Fibroblast of pulmonary artery (primary cell): ENCODE measurements at regions not wholly inside any gene's neighbourhood (a gene's known extent, or its start where the extent isn't known, plus 50 kb on each side); places are given as distances from the start of the nearest gene placed in this dataset.

ENCODE experiments used
- DNase-seq: peaks from one replicate; pipeline ENCODE4 v3.0.0-alpha.2; 2010; ENCODE audit warnings: low read depth
- H3K4me3 ChIP-seq: replicated peaks from 2 replicates; pipeline ENCODE4 v1.5.1; 2011; ENCODE audit warnings: low read depth, mild to moderate bottlenecking, control low read depth, low read length, moderate library complexity
- CTCF ChIP-seq: IDR thresholded peaks from 2 replicates; pipeline ENCODE4 v1.5.1; 2011; ENCODE audit warnings: mild to moderate bottlenecking, control low read depth, low read length, inconsistent platforms; ENCODE audit errors: missing control alignments

DNA sequence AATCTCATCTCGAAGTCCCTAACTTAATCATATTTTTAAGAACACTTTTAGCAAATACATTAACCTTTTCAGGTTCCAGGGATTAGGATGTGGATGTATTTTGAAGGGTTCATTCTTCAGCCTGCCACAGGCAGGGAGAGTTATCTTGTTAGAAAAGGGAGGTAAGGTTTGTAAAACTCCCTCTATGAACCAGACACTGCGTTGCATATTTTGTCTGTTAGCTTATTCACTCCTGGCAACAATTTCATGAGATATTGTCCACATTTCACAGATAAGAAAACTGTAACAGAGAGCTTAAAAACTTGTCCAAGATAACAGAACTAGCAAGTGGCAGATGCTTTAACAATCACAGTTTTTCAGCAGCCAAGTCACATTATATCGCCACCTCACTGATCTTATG, 155.4 kb downstream of the DIPK2A start:
- TF ChIP-seq CTCF, result no peak
- DNase-seq, result peak; percentile 17
- no peak overlapping the region for H3K4me3 ChIP-seq

GRCh38 chr3:144127700-144128099, 156.1 kb downstream of the DIPK2A start:
- no peak overlapping the region for H3K4me3 ChIP-seq
- TF ChIP-seq CTCF, result no peak
- DNase-seq, result no peak

DNA sequence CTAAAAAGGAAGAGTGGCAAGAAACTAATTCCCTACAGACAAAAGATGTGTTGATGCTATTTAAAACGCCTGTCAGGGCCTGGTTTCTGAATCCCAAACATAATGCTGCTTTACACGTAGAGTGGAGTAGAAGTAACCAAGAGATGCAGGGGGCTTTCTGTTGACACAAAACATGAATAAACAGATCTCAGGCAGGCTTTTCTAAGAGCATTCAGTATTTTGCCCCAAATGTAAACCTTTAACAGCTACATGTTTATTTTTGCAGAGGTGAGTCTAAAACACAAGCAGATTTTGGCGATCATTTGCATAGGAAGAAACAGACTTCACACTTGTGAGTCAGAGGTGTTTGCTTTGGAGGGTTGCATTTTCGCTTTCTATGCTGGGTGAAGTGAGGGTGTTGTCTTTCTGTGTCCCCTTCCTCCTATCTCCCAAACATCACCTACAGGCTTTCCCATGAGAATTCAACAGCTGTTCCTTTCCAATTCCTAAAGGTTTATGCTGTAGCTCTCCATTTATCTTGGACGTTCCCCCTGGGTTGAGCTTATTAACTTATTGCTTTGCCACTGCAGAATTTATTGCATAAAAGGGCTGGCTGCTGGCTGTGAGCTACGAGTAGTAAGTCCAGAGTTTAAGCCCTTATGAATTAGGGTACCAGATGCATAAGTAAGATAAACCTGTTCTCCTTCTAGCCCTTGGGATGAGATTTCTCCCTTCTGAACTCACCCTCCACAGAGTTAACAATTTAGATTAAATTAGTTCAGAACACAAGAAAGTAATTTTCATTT, 156.7 kb downstream of the DIPK2A start:
- H3K4me3 ChIP-seq, result no peak overlapping the region
- no peak for TF ChIP-seq CTCF
- DNase-seq, result no peak

GRCh38 chr3:144129536-144130214, 158.1 kb downstream of the DIPK2A start:
- no peak for TF ChIP-seq CTCF
- DNase-seq, result no peak
- no peak overlapping the region for H3K4me3 ChIP-seq

- H3K4me3 ChIP-seq, result no peak overlapping the region
- no peak for TF ChIP-seq CTCF
- DNase-seq, result no peak
Observed at GRCh38 chr3:144141074-144141473, 169.5 kb downstream of the DIPK2A start.

GRCh38 chr3:144141496-144141895, 169.9 kb downstream of the DIPK2A start:
- DNase-seq, result peak; percentile 4
- TF ChIP-seq CTCF, result no peak

More at GRCh38 chr3:144141496-144141895, 169.9 kb downstream of the DIPK2A start:
- no peak overlapping the region for H3K4me3 ChIP-seq
